IMR-90 (cell line): ENCODE measurements at regions not wholly inside any gene's neighbourhood (a gene's known extent, or its start where the extent isn't known, plus 50 kb on each side); places are given as distances from the start of the nearest gene placed in this dataset.

Experiments used
- ATAC-seq: fragments of 200-7000 bp; cut with Tn5 transposase; 2 replicates; pipeline ENCODE4 v1.9.1; 2020; ENCODE audit warnings: low read depth, mild to moderate bottlenecking, moderate library complexity
- BruUV-seq: library from RNA; stranded (reverse); fragments of 400-500 nt; replicated peaks from 2 replicates; lab custom pipeline; 2021; lab: Mats Ljungman, UMichigan
- CTCF ChIA-PET: fragments of 300-600 bp; formaldehyde crosslinking; extraction: SDS; loops from one replicate; lab custom pipeline; 2021; ENCODE audit warnings: antibody characterized with exemption; lab: Yijun Ruan, JAX
- POLR2A ChIA-PET: fragments of 300-600 bp; sonication (Branson Sonifier 250); formaldehyde crosslinking; loops from one replicate; lab custom pipeline; 2022; ENCODE audit warnings: antibody characterized with exemption; ENCODE audit not compliant: unreplicated experiment; lab: Charles Lee
- DNase-seq: peaks from one replicate; pipeline ENCODE4 v3.0.0; 2013
- H2AFZ ChIP-seq: replicated peaks from 2 replicates; pipeline ENCODE3; 2013; ENCODE audit warnings: low read length, mild to moderate bottlenecking; ENCODE audit not compliant: poor library complexity
- H2AK5ac ChIP-seq: 2 replicates; pipeline ENCODE4 v1.6.1; 2013; ENCODE audit warnings: low read depth, low read length, inconsistent platforms
- H2AK9ac ChIP-seq: replicated peaks from 2 replicates; pipeline ENCODE3; 2013; ENCODE audit warnings: mild to moderate bottlenecking, low read depth, low read length, moderate library complexity; ENCODE audit not compliant: poor library complexity
- H2BK120ac ChIP-seq: 2 replicates; pipeline ENCODE4 v1.6.1; 2013; ENCODE audit warnings: low read depth, low read length, inconsistent platforms
- H2BK15ac ChIP-seq: 3 replicates; pipeline ENCODE4 v1.6.1; 2013; ENCODE audit warnings: low read depth, low read length, inconsistent platforms
- H2BK20ac ChIP-seq: 2 replicates; pipeline ENCODE4 v1.6.1; 2013; ENCODE audit warnings: low read depth, mild to moderate bottlenecking, inconsistent platforms, low read length, moderate library complexity
- H2BK5ac ChIP-seq: 2 replicates; pipeline ENCODE4 v1.6.1; 2013; ENCODE audit warnings: mild to moderate bottlenecking, low read depth, low read length, inconsistent platforms; ENCODE audit not compliant: poor library complexity, severe bottlenecking
- H3K14ac ChIP-seq: replicated peaks from 2 replicates; pipeline ENCODE4 v1.6.1; 2013; ENCODE audit warnings: low read depth, low read length, inconsistent platforms
- H3K18ac ChIP-seq: 2 replicates; pipeline ENCODE4 v1.6.1; 2013; ENCODE audit warnings: low read depth, low read length, control low read depth
- H3K23ac ChIP-seq: 2 replicates; pipeline ENCODE4 v1.6.1; 2013; ENCODE audit warnings: low read depth, low read length, inconsistent platforms
- H3K27ac ChIP-seq: 2 replicates; pipeline ENCODE4 v1.5.1; 2013; ENCODE audit warnings: mild to moderate bottlenecking, control low read depth, low read length; ENCODE audit not compliant: insufficient read depth
- H3K27me3 ChIP-seq: 2 replicates; pipeline ENCODE4 v1.6.1; 2013; ENCODE audit warnings: low read length; ENCODE audit not compliant: control insufficient read depth, insufficient read depth
- H3K36me3 ChIP-seq: 2 replicates; pipeline ENCODE4 v1.6.1; 2013; ENCODE audit warnings: low read length, mixed read lengths; ENCODE audit not compliant: control insufficient read depth, insufficient read depth
- H3K4ac ChIP-seq: 2 replicates; pipeline ENCODE4 v1.6.1; 2013; ENCODE audit warnings: low read depth, low read length, inconsistent platforms
- H3K4me1 ChIP-seq: 2 replicates; pipeline ENCODE4 v1.6.1; 2013; ENCODE audit warnings: low read length, mixed read lengths; ENCODE audit not compliant: control insufficient read depth, insufficient read depth
- H3K4me2 ChIP-seq: 2 replicates; pipeline ENCODE4 v1.6.1; 2013; ENCODE audit warnings: low read depth, mild to moderate bottlenecking, control low read depth, low read length, moderate library complexity
- H3K4me3 ChIP-seq: 2 replicates; pipeline ENCODE4 v1.5.1; 2013; ENCODE audit warnings: low read depth, mild to moderate bottlenecking, control low read depth, low read length, moderate library complexity; ENCODE audit not compliant: insufficient read depth
- H3K56ac ChIP-seq: 2 replicates; pipeline ENCODE4 v1.6.1; 2013; ENCODE audit warnings: low read length, inconsistent platforms; ENCODE audit not compliant: insufficient read depth; ENCODE audit errors: extremely low read depth
- H3K79me1 ChIP-seq, 2 experiments: 2 replicates each; pipeline ENCODE4 v1.6.1; 2013; ENCODE audit warnings: low read length in 2 of 2, inconsistent platforms in 1 of 2, low read depth in 1 of 2
- H3K9ac ChIP-seq: 2 replicates; pipeline ENCODE4 v1.6.1; 2013; ENCODE audit warnings: low read depth, low read length, control low read depth
- H3K9me1 ChIP-seq: 2 replicates; pipeline ENCODE4 v1.6.1; 2013; ENCODE audit warnings: low read length, inconsistent platforms; ENCODE audit not compliant: insufficient read depth
- H3K9me3 ChIP-seq: 2 replicates; pipeline ENCODE4 v1.6.1; 2013; ENCODE audit warnings: low read length; ENCODE audit not compliant: control insufficient read depth, insufficient read depth
- H4K20me1 ChIP-seq: 2 replicates; pipeline ENCODE4 v1.6.1; 2013; ENCODE audit warnings: low read length, inconsistent platforms; ENCODE audit not compliant: insufficient read depth
- H4K5ac ChIP-seq: 2 replicates; pipeline ENCODE4 v1.6.1; 2013; ENCODE audit warnings: mild to moderate bottlenecking, low read depth, low read length, control low read depth
- H4K8ac ChIP-seq, 2 experiments: 2 replicates each; pipeline ENCODE4 v1.6.1; 2013; ENCODE audit warnings: low read depth in 2 of 2, low read length in 2 of 2, control low read depth in 1 of 2, inconsistent platforms in 1 of 2
- H4K91ac ChIP-seq: 2 replicates; pipeline ENCODE4 v1.6.1; 2013; ENCODE audit warnings: low read depth, low read length, inconsistent platforms; ENCODE audit not compliant: insufficient read depth
- CEBPB ChIP-seq: IDR thresholded peaks from 2 replicates; pipeline ENCODE4 v1.6.1; 2012; ENCODE audit warnings: low read depth, low read length, improper control_type of control experiment
- CHD1 ChIP-seq: IDR thresholded peaks from 2 replicates; pipeline ENCODE4 v1.6.1; 2012; ENCODE audit warnings: low read depth, low read length, improper control_type of control experiment
- WGBS, 2 experiments: methylation state at CpG; one replicate each; pipeline versions ENCODE4 v1.1.5 to v1.1.7; 2013; ENCODE audit warnings: missing lambda C conversion rate in 2 of 2; ENCODE audit not compliant: insufficient read length in 1 of 2; ENCODE audit errors: extremely low coverage in 2 of 2; 5-methylcytosine and 5-hydroxymethylcytosine counted together
- dilution Hi-C: fragments of 300-500 bp; cut with HindIII; formaldehyde crosslinking; loops from one replicate; pipeline ENCODE4 v1.14.3; 2018; ENCODE audit warnings: low sequenced_read_pairs; ENCODE audit not compliant: unreplicated experiment
- in situ Hi-C: fragments of 300-500 bp; cut with MboI; formaldehyde crosslinking; loops from 3 replicates; pipeline ENCODE4 v1.14.3; 2019; ENCODE audit warnings: low sequenced_read_pairs, inconsistent platforms, mixed read lengths
- intact Hi-C: fragments of 100-400 bp; cut with micrococcal nuclease; formaldehyde crosslinking; loops from 2 replicates; pipeline ENCODE4 v1.10.0; 2022

DNA sequence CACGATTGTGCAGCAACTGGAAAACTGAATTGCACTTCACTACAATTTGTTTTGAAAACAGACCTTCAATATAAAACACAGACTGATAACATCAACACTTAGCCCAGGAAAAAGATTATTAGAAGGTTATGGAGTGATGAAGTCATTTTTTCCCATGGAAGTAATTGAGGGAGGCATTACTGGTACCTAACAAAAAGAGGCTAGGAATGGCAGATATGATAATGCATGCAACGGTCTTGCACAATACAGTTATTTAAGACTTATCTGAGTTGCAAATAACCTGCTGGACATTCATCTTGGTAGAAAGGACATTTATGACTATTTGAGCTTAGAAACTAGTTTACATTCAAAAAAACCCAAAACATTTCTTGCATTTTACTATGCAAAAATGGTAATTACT lies 1031.9 kb downstream of the FAT4 start:
- POLR2A ChIA-PET, result no interaction called here
- H3K14ac ChIP-seq, result no peak overlapping the region
- no peak overlapping the region for H3K18ac ChIP-seq
- H3K4me1 ChIP-seq, result no peaks in the 10 kb centered on the region
- TF ChIP-seq CEBPB, result peak; percentile 48
- TF ChIP-seq CHD1, result no peak
- peaks cover 3% of the 10 kb centered on the region; the same call in 1 of the 2 replicates for H3K9me1 ChIP-seq
- no peak overlapping the region for H3K4ac ChIP-seq
- no peak overlapping the region for H3K4me2 ChIP-seq
- in situ Hi-C loops (no loop called here), dilution Hi-C loops (no loop called here), intact Hi-C loops (loop anchor here (1.0 to 5.0 kb wide), 2 partner anchors 14 to 34 kb away; no protein-coding TSS in a partner anchor)
- no peaks in the 10 kb centered on the region for H3K27me3 ChIP-seq
- H3K9ac ChIP-seq, result no peak overlapping the region
- no CpG with 5 or more reads among the region's 2 CpGs for WGBS, 2 experiments
- no peak overlapping the region for H2BK120ac ChIP-seq
- H4K91ac ChIP-seq, result no peak overlapping the region
- H3K23ac ChIP-seq, result no peak overlapping the region
- H4K8ac ChIP-seq, result no peak overlapping the region
- H2AFZ ChIP-seq, result no peak overlapping the region
- no peak overlapping the region for H3K56ac ChIP-seq
- H4K5ac ChIP-seq, result no peak overlapping the region
- no peak overlapping the region for H2BK20ac ChIP-seq
- DNase-seq (no peak), ATAC-seq (no peak)
- H3K4me3 ChIP-seq, result no peak overlapping the region
- no peak overlapping the region for H2AK9ac ChIP-seq
- no peaks in the 10 kb centered on the region for H3K79me1 ChIP-seq
- H3K36me3 ChIP-seq, result no peaks in the 10 kb centered on the region
- CTCF ChIA-PET, result no interaction called here
- no peak overlapping the region for H2BK15ac ChIP-seq
- no peaks in the 10 kb centered on the region for H3K9me3 ChIP-seq
- no peaks in the 10 kb centered on the region for H4K20me1 ChIP-seq
- BruUV-seq, result no TSS peak
- no peak overlapping the region for H2BK5ac ChIP-seq
- H2AK5ac ChIP-seq, result no peak overlapping the region
- H3K27ac ChIP-seq, result no peak overlapping the region
